Spinal cord (tissue), 9 donors: ENCODE measurements at regions not wholly inside any gene's neighbourhood (a gene's known extent, or its start where the extent isn't known, plus 50 kb on each side); places are given as distances from the start of the nearest gene placed in this dataset.
A peak's percentile ranks its signal among the peaks of the same experiment; 100 is the strongest.

Experiments used
- DNase-seq, 6 donors: peaks; one replicate each; pipeline versions ENCODE4 v3.0.0 to v3.0.0-alpha.2; 2013 to 2015; ENCODE audit warnings: low spot score in 6 of 6, low read depth in 4 of 6
- H3K27ac ChIP-seq: one replicate; pipeline ENCODE4 v1.5.1; 2013; ENCODE audit warnings: low read depth, low read length, control low read depth
- H3K27me3 ChIP-seq: one replicate; pipeline ENCODE4 v1.6.1; 2013; ENCODE audit warnings: low read length; ENCODE audit not compliant: control insufficient read depth, insufficient read depth
- H3K36me3 ChIP-seq: one replicate; pipeline ENCODE4 v1.6.1; 2013; ENCODE audit warnings: low read length; ENCODE audit not compliant: control insufficient read depth, insufficient read depth
- H3K4me1 ChIP-seq: one replicate; pipeline ENCODE4 v1.6.1; 2013; ENCODE audit warnings: low read length; ENCODE audit not compliant: control insufficient read depth, insufficient read depth
- H3K4me3 ChIP-seq: one replicate; pipeline ENCODE4 v1.5.1; 2013; ENCODE audit warnings: low read depth, low read length, control low read depth
- H3K9me3 ChIP-seq: one replicate; pipeline ENCODE4 v1.6.1; 2013; ENCODE audit warnings: low read length; ENCODE audit not compliant: control insufficient read depth, insufficient read depth
- WGBS: methylation state at CpG from one replicate; pipeline ENCODE4 v1.1.5; 2013; ENCODE audit warnings: missing lambda C conversion rate; ENCODE audit not compliant: insufficient coverage; 5-methylcytosine and 5-hydroxymethylcytosine counted together
- donor health status: healthy.

DNA sequence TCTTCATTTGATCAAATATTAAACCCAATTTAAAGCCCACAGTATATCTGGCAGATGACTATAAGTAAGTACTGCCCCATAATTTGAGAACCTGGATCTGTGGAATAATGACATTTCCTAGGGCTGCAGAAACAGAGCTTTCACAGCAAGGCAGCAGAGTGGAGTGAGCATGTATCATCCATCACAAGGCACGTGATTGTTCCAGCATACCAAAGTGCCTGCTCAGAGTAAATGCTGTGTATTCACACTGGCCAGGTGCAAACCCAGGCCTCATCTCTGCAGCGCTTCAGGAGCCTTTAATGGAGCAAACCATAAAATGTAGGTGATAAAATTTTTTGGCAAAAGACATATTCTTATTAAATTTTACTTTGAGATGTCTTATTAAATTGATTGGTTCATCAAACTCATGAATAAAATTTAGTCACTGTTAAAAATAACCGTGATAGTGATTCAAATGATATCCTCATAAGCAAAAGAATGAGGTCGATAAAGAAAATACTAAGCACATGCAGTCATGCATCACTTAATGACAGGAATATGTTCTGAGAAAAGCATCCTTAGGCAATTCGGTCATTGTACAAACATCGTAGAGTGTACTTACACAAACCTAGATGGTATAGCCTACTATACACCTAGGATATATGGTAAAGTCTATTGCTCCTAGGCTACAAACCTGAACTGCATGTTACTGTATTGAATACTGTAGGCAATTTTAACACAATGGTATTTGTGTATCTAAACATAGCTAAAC lies 99.3 kb upstream of the SLC24A5 start:
- Histone ChIP-seq H3K4me3 (no peak overlapping the region), H3K27ac (no peak overlapping the region), H3K36me3 (no peaks in the 10 kb centered on the region), H3K9me3 (no peaks in the 10 kb centered on the region), H3K27me3 (no peaks in the 10 kb centered on the region), H3K4me1 (no peaks in the 10 kb centered on the region)
- peak in 1 of 6 donors; percentile 75 for DNase-seq
- 20% methylated on average over 1 of the region's 6 CpGs for WGBS

DNA sequence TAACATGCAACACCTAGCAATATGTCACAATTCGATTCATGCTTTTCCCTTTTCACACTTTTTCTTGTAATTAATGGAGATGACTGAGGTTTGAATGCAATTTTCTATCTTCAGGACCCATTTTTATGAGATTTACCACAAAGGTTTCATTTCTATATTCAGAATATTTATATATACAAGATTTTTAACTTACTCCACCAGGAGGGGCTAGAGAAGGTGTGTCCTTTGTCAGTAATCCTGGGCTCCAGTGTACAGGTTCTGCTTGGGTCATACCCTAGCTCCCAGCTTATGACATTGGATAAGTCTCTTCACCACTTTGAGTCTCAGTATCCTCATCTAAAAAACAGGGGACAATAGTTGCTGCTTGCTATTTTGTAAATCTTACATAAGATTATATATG lies 95.7 kb upstream of the SLC24A5 start:
- Histone ChIP-seq H3K36me3 (no peaks in the 10 kb centered on the region), H3K27ac (no peak overlapping the region), H3K4me3 (no peak overlapping the region), H3K4me1 (peaks cover 10% of the 10 kb centered on the region), H3K27me3 (no peaks in the 10 kb centered on the region), H3K9me3 (no peaks in the 10 kb centered on the region)
- DNase-seq, result no peak
- no CpG with 5 or more reads among the region's 1 CpG for WGBS

DNA sequence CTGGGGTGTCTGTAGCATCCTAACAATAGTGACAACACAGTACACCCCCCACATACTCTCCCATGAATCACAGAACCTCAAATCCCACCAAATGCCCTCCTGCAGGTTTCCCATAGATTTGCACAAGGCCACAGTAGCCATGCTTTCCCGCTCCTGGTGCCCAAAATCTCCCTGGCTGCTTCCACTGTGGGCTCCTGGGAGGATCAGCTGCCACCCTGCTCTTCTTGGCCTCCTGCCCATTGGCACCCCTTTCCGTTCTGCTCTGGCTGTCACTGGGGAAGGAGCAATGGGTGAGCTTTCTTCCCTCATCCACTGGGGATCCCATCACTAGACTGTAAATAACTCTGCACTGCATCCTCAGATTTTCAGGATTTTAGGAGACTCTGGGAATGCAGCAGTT lies 92.1 kb upstream of the SLC24A5 start:
- H3K27ac ChIP-seq, result no peak overlapping the region
- no peaks in the 10 kb centered on the region for H3K36me3 ChIP-seq
- H3K4me1 ChIP-seq, result peaks cover 10% of the 10 kb centered on the region
- peak in 1 of 6 donors; percentile 32 for DNase-seq
- 83% methylated on average over 2 of the region's 2 CpGs for WGBS
- no peak overlapping the region for H3K4me3 ChIP-seq
- H3K9me3 ChIP-seq, result no peaks in the 10 kb centered on the region
- H3K27me3 ChIP-seq, result no peaks in the 10 kb centered on the region

DNA sequence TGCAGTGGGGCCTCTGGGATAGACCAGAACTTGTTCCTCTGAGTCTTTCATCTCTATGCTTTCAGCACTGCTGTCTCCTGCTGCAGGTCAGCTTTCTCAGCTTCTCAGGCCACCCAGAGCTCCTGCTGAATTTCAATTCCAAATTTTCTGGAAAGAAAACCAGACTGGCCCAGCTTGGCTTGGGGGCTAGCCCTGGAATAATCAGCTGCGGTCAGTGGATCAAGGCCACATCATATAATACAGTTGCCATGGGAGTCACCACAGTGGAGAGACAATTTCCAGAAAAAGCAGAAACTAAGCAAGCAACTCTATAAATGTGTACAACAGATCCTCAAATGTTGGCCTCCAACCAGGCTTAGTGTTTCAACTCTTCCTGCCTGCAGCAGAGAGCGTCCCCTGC lies 91.1 kb upstream of the SLC24A5 start:
- Histone ChIP-seq H3K36me3 (no peaks in the 10 kb centered on the region), H3K9me3 (no peaks in the 10 kb centered on the region), H3K27ac (peak overlapping the region; percentile 34), H3K4me3 (no peak overlapping the region), H3K27me3 (no peaks in the 10 kb centered on the region), H3K4me1 (peaks cover 10% of the 10 kb centered on the region)
- peak in 4 of 6 donors; percentile 33 to 74 (median 48) for DNase-seq
- WGBS, result 48% methylated on average over 2 of the region's 2 CpGs

DNA sequence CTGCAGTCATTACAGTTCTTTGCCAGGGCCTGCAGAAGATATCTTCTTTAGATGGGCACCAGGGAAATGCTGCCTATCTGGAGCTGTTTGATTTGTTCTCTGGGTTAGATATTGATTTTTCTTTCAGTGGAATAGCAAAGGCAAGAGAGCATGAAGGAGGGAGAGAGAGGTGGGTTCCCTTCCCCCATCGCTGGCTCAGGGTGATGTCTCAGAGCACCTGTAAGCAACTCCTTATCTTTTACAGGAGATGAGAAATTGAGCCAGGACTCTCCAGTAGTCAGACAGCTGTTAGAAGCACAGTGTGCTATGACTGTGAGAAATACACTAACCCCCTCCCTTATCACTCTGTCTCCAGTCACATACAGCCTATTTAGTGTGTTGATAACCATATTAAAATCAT lies 89.3 kb upstream of the SLC24A5 start:
- peaks cover 10% of the 10 kb centered on the region for H3K4me1 ChIP-seq
- no peak overlapping the region for H3K4me3 ChIP-seq
- DNase-seq, result no peak
- WGBS, result no CpG with 5 or more reads among the region's 1 CpG
- H3K36me3 ChIP-seq, result no peaks in the 10 kb centered on the region
- H3K9me3 ChIP-seq, result no peaks in the 10 kb centered on the region
- no peak overlapping the region for H3K27ac ChIP-seq
- no peaks in the 10 kb centered on the region for H3K27me3 ChIP-seq

DNA sequence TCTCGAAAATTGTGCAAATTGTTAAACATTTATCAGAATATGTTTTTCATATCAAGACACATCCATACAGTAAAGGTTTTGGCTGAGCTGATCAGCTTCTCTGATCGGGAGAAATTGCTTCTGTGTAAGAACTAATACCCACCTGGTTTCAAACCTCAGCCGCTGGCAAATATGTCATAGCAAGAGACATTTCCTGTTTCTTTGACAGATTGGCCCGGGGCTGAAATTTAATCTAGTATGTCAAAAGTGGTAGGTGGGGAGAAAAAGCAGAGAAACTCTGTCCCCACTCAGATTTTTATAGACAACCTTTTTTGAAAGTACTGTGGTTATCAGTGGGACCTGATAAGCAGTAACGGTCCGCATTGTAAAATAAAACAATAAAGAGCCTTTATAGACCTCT lies 88.8 kb upstream of the SLC24A5 start:
- H3K27me3 ChIP-seq, result no peaks in the 10 kb centered on the region
- WGBS, result 100% methylated on average over 1 of the region's 6 CpGs
- H3K27ac ChIP-seq, result no peak overlapping the region
- peaks cover 10% of the 10 kb centered on the region for H3K4me1 ChIP-seq
- no peaks in the 10 kb centered on the region for H3K9me3 ChIP-seq
- H3K36me3 ChIP-seq, result no peaks in the 10 kb centered on the region
- DNase-seq, result no peak
- no peak overlapping the region for H3K4me3 ChIP-seq

DNA sequence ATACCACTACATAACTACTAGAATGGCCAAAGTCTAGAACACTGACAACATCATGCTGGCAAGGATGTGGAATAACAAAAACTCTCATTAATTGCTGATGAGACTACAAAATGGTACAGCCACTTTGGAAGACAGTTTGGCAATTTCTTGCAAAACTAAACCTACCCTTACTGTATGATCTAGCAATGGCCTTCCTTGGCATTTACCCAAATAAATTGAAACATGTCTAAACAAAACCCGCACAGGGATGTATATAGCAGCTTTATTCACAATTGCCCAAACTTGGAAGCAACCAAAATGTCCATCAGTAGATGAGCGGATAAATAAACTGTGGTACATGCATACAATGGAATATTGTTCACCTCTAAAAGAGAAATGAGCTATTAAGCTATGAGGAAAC lies 87.9 kb upstream of the SLC24A5 start:
- Histone ChIP-seq H3K4me1 (peaks cover 10% of the 10 kb centered on the region), H3K9me3 (no peaks in the 10 kb centered on the region), H3K4me3 (no peak overlapping the region), H3K27ac (no peak overlapping the region), H3K27me3 (no peaks in the 10 kb centered on the region), H3K36me3 (no peaks in the 10 kb centered on the region)
- no CpG with 5 or more reads among the region's 2 CpGs for WGBS
- no peak for DNase-seq

DNA sequence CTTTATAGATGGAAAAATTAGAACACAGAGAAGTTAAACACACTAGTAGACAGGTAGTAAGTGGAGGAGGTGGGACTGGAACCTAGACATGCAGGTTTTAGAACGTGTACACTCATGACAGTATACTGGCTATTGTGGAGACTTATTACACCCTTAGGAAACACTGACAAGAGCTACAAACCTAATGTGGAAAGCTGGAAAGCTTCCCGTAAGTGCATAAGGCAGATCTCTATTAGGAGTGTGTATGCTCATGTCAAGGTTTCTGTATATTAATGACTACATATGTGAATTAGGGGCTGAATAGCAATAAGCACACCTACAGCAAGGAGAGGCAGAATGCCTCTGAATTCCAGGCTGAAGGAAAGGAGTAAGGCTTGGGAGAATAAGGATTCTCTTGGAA lies 82.6 kb upstream of the SLC24A5 start:
- no CpG with 5 or more reads among the region's 2 CpGs for WGBS

DNA sequence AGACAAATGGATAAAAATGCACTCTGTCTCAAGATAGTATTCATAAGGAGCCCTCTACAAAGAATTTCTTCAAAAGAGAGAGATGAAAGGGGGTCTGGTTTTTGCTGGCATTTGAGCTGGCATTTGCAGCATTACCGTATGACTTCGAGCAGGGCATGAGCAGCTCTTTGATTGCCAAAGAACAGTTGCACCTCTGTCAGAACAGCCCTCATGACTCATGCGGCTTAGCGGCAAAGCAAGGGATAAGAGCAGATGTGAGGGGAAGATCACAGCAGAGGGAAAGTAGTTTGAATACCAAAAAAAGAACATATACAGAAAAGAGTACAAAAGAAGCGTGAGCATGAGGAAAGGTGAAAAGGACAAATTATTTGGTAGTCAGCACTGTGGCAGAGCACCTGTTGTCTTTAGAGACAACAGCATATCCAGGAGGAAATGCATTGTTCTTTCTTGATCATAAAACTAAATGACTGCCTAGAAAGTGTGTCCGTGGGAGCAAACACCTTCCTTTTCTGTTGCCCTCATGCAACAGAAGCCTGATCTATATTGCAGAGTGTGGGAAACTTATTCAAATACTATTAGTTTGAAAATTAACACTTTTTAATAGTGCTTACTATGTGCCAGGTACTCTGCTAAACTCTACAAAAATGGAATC lies 80.5 kb upstream of the SLC24A5 start:
- Histone ChIP-seq H3K9me3 (no peaks in the 10 kb centered on the region), H3K4me3 (no peak overlapping the region), H3K27ac (no peak overlapping the region), H3K27me3 (peaks cover 2% of the 10 kb centered on the region), H3K36me3 (no peaks in the 10 kb centered on the region), H3K4me1 (no peaks in the 10 kb centered on the region)
- DNase-seq, result peak in 2 of 6 donors; percentile 62 to 66
- 53% methylated on average over 4 of the region's 6 CpGs for WGBS

More for the DNA sequence above, 82.6 kb upstream of the SLC24A5 start:
- no peak overlapping the region for H3K4me3 ChIP-seq
- no peaks in the 10 kb centered on the region for H3K9me3 ChIP-seq
- no peaks in the 10 kb centered on the region for H3K36me3 ChIP-seq
- no peaks in the 10 kb centered on the region for H3K4me1 ChIP-seq
- H3K27me3 ChIP-seq, result peaks cover 2% of the 10 kb centered on the region
- H3K27ac ChIP-seq, result no peak overlapping the region
- DNase-seq, result no peak

DNA sequence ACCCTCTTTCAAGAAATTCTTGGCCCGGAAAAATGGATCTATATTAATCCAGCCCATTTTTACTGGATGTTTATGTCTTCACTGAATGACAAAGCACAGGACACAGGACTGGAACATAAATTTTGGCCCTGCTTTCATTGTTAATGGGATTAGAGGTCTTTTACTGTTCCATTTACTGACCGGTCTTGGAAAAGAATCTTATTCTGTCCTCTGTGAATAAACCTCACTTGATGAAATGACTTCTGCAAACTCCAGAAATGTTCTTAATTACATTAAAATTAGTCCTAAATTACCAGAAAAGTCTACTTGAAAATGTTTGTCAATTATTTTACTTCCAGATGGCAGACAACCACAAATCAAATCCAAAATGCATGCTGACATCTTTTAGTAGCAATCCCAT lies 79.3 kb upstream of the SLC24A5 start:
- no peaks in the 10 kb centered on the region for H3K4me1 ChIP-seq
- DNase-seq, result no peak
- H3K9me3 ChIP-seq, result no peaks in the 10 kb centered on the region
- H3K27me3 ChIP-seq, result peaks cover 2% of the 10 kb centered on the region
- H3K36me3 ChIP-seq, result no peaks in the 10 kb centered on the region
- H3K4me3 ChIP-seq, result no peak overlapping the region
- no peak overlapping the region for H3K27ac ChIP-seq
- WGBS, result 40% methylated on average over 1 of the region's 2 CpGs
